Jurkat, Clone E6-1 (cell line): ENCODE measurements at regions not wholly inside any gene's neighbourhood (a gene's known extent, or its start where the extent isn't known, plus 50 kb on each side); places are given as distances from the start of the nearest gene placed in this dataset.

Experiments
- DNase-seq: peaks from one replicate; pipeline ENCODE4 v3.0.0-alpha.2; 2011; ENCODE audit warnings: low read depth, low spot score
- H3K4me3 ChIP-seq: 2 replicates; pipeline ENCODE4 v1.5.1; 2011; ENCODE audit warnings: mild to moderate bottlenecking, low read length, control low read depth, moderate library complexity

DNA sequence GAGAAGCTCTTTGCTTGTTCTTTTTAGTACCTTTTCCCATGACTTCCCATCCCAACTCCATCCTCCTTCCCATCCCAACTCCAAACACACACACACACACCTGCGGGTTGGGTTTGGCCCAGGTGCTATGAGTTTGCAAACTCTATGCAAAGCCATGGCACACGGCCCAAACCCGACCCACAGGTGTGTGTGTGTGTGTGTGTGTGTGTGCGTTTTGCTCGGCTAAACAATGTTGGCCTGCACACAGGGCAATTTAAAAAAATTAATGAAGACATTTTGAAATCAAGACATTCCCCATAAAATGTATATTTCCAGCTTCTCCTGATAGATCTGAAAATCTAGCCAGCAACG, 103.7 kb upstream of the TLE3 start:
- DNase-seq: no peak
- H3K4me3 ChIP-seq: no peak overlapping the region

GRCh38 chr15:70200511-70201424, 103.1 kb upstream of the TLE3 start:
- DNase-seq: no peak
- no peak overlapping the region for H3K4me3 ChIP-seq

DNA sequence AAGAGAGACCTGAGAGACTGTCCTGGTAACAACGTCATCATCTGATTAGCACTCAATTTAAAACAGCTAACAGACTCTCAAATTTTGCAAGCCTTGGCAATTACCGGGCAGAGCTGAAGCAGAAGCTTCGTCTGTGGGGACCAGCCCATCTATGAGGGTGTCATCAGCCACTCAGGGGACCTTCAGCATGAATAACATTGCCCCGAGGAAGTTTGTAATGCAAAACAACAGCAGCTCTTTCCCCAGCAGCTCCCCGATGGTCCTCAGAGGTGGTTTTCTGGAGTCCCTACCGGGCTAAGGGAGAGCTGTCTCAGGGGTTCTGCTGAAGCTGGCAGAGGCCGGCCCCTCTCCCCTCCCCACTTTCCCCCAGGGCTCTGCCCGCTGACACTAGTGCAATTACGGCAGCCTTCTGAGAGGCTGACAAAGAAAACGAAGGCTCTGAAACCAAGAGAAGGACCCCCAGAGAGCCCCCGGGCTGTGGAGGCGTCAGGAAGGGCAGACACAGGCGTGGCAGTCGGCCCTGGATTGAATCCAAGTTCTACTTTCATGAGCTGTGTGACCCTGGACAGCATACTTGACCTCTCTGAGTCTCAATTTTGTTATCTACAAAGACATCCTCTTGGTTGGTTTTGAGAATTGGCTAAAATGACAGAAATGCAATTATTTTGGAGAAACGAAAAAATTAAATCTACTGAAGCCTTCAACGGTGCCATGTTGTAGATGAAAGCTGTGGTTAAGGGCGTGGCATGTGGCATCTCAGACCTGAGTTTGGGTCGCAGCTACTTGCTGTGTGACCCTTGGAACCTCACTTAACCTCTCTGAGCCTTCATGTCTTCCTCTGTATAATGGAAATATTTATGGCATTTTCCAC, 102.1 kb upstream of the TLE3 start:
- DNase-seq: no peak
- H3K4me3 ChIP-seq: no peak overlapping the region

DNA sequence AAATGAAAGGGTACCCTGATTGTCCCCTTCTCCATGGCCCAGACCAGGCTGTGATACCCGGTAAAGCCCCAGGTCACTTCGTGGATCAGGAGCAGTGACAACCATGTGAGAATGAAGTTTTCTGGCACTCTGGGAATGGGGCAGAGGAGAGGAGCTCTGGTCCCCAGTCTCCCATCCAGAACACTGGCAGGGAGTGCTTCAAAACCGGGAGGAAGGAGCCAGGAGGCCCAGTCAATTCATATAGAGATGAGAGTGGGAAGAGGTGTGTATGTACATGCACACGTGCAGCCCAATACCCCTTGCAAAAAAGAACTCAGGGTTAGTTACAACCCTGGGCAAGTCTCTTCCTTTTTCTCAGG, 101.4 kb upstream of the TLE3 start:
- no peak for DNase-seq
- H3K4me3 ChIP-seq: no peak overlapping the region

- no peak for DNase-seq
- no peak overlapping the region for H3K4me3 ChIP-seq
Observed at GRCh38 chr15:70198441-70199123, 100.9 kb upstream of the TLE3 start.

GRCh38 chr15:70197945-70198361, 100.2 kb upstream of the TLE3 start:
- DNase-seq: no peak
- H3K4me3 ChIP-seq: no peak overlapping the region

DNA sequence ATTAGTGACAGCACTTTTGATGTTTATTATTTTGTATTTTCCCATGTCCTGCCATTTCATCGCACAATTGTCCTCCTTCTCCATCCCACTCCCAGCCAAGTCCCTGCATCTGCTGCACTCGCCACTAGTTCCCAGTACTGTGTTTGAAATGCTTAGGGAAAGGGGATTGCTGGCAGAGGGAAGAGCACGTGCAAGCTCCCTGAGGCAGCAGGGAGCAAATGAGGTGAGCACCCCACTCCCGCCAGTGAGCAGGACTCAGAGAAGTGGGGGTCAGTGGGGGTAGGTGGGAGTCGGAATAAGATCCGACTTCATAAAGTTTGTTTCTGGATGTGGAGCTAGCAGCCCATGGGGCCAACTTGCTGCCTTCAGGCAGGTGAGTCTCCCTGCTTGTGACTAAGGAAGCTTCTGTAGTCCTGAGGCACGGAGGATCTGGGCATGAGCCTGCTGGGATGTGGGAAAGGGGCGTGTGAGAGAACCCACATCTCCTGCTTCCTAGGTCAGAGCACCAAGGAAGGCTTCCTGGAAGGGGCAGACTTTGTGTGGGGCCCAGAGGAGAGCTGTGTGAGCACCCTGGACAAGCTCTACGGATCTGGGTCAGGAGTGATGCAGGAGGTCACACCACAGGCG, 99.7 kb upstream of the TLE3 start:
- no peak for DNase-seq
- no peak overlapping the region for H3K4me3 ChIP-seq

GRCh38 chr15:70196372-70197316, 98.9 kb upstream of the TLE3 start:
- H3K4me3 ChIP-seq: no peak overlapping the region
- DNase-seq: no peak

DNA sequence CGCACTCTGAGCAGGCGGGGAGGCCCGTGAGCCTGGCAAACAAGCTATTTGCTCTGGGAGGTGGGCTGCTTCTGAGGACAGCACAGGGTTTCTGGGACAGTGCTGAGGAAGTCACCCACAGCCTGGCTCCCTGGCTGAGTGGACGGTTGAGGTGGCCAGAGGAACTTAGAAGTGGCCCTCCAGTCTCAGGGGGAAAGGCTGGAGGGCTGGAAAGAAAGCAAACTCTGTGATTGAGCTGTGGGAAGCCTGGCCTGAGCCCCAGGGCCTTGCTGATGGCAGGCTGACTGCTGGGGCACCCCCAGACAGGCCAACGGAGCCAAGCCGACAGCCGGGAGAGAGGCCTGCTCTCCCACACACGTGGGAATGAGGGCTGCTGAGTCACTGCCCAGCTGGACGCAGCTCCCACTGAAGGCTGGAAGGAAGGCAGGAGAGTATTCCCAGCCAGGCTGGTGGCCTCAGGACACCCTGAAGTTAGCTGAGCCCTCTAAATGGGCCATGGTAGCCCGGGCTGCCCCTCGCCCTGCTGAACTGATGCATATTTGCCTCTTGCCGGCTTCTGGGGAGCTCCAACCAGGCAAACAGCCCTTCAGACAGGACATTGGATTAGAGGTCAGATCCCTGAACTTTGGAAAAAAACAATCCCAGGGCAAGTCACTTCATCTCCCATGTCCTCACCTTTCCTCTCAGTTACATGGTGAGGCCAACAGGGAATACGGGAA, 98.0 kb upstream of the TLE3 start:
- no peak for DNase-seq
- no peak overlapping the region for H3K4me3 ChIP-seq

DNA sequence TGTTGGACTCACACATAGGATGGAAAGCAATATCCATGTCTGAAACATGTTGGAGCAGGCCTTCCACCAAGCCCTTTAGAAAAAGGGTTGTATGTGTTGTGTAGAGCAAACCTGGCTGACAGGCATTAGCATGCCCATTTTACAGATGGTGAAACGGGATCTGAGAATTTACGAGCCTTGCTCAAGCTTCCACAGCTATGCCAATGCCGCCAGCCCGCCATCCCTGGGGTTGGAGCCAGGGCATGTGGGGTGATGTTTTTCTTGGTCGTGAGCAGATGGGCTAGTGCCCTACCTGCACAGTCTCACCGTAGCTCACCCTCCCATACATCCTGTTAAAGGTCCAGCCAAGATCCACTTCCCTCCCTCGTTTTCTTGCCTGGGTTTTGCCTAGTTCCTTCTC, 97.5 kb upstream of the TLE3 start:
- DNase-seq: no peak
- H3K4me3 ChIP-seq: no peak overlapping the region

DNA sequence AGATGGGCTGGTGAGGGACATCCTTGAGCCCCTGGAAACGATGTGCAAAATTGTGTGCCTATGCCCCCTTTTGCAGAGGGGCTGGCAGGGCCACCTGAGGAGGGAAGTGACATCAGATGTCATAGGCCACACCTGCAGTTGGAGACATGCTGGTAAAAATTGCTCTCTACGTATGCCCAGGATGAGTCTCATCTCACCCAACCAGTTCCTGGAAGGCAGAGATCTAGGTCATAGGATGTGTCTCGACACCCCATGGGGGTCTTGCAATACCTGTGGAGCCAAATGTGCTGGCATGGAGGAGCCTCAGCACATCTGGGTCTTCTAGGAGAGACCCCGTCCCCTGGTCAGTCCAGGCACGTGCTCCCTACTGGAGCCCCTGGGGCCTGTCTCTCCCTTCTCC, 96.5 kb upstream of the TLE3 start:
- DNase-seq: no peak
- H3K4me3 ChIP-seq: no peak overlapping the region

GRCh38 chr15:70193734-70194133, 96.0 kb upstream of the TLE3 start:
- DNase-seq: no peak
- no peak overlapping the region for H3K4me3 ChIP-seq

DNA sequence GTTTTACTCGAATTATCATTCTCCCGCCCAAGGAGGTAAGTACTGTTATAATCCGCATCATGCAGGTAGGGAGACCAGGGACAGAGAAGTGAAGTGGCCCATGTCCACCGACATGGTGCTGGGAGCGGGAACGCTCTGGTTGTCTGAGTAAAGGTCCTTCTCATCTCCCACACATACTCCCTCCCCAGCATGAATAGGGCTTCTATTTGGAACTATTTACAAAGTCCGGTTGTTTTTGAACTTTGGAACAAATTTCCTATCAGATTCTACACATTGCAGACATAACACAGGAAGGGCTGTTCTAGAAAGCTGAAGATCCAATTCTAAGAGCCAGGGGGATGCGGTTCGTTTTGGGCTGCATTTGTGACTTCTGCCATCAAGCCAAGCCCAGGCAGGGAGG, 94.8 kb upstream of the TLE3 start:
- no peak for DNase-seq

DNA sequence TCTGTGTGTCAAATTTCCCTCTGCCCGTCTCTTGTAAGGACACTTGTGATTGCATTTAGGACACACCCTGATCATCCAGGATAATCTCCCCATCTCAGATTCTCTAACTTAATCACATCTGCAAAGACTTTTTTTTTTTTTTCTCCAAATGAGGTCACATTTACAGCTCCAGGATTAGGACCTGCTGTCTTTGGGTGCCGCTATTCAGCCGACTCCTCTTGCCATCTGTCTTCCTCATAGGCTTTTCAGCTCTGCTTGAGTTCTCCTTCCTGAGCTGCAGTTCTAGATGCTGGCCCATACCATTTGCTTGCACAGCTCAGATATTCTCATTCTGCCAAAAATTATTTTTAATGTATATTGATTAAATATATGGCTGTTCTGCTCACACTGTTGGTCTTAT, 94.3 kb upstream of the TLE3 start:
- DNase-seq: no peak
- H3K4me3 ChIP-seq: no peak overlapping the region

More for the DNA sequence above, 94.8 kb upstream of the TLE3 start:
- H3K4me3 ChIP-seq: no peak overlapping the region

- H3K4me3 ChIP-seq: no peak overlapping the region
- DNase-seq: no peak
Observed at GRCh38 chr15:70190965-70191364, 93.2 kb upstream of the TLE3 start.

DNA sequence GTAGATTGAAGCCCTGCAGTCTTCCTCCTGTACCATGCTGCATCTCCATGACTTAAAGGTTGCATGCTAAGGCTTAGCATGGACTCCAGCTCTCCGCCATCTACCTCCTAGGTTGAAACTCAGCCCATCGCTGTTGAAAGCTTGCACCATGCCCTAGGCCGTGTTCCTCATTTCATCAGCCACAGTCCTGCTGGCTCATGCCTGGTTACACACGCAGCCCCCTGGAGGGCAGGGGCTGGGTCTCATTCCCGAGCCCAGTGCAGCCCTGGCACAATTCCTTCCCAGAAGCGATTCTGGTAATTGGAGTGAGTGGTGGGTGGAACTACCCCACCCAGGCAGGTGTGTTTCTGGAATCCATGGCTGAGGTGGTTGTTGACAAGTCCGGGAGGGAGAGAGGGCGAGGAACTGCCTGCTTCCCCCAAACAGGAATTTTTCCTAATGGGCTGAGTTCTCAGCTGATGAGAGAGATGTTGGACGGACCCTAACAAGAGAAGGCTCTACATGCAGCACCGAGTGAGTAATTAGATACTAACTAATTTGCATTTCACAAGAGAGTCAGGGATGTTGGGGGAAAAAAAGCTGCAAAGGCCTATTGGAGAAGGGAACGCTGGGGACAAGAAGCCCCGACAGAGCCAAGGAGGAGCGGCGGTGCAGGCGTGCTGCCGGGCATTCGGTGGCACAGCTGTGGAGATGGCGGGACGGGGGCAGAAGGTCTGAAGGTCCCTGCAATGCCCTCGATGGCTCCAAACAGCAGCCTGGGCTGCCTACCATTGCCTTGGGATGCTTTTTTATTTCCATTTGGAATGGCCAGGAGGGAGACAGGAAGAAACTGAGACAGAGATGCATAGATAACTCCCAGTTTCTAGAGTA, 92.3 kb upstream of the TLE3 start:
- no peak for DNase-seq
- H3K4me3 ChIP-seq: no peak overlapping the region

DNA sequence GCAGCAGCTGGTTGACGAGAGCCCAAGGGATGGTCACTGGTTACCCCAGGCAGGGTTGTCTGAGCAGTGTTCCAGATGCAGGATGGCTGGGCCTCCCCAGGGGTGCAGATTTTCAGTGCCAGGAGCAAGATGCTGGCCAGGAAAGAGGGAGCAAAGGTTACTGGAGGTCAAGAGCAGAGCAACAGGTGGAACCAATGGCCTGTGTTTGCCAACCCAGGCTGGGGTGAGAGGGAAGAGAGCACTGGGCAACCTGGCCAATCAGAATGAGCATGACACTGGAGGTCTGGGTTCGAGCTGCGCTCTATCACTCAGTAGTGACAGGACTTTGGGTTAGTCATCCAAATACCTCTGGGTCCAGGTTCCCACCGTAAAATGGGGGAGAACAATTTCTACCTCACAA, 90.6 kb upstream of the TLE3 start:
- H3K4me3 ChIP-seq: no peak overlapping the region
- no peak for DNase-seq
